ENCODE measurements at regions not wholly inside any gene's neighbourhood (a gene's known extent, or its start where the extent isn't known, plus 50 kb on each side); places are given as distances from the start of the nearest gene placed in this dataset.
"Not testable (repeated sequence)": the region's sequence is repeated elsewhere in the genome, so short reads cannot be mapped to it uniquely, and the experiment has no call there.

DNA sequence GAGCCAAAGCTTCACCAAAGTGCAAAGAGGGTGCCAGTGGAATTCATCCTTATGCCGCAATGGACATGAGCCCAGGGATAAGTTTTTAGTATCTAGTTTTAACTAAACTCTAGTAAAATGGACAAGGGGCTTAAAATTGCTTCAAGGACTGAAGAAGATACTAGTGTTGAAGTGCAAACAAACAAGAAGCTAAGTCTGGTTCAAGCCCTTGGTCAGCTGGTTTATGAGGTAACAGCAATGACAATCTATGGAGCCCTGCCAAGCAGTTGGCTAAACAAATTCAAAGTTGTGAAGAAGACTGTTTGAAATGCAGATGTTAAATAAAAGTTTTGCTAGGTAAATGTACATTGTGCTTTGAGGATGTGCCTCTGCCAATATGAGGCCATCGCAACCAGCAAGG lies 209.4 kb downstream of the KTN1 start:
- Histone ChIP-seq H3K4me1 (peaks cover 0 to 4% (median 0%) of the 10 kb centered on the region in 4 donors), H3K9me3 (no peaks in the 10 kb centered on the region), H3K27me3 (no peaks in the 10 kb centered on the region), H3K36me3 (no peaks in the 10 kb centered on the region), H3K27ac (replicated peaks in 1 of 4) (no peak overlapping the region), H3K4me3 (no peak overlapping the region)
- intact Hi-C loops (cut with DNase I): no loop called here
- TF ChIP-seq POLR2A (IDR thresholded peaks at IDR 0.05; ENCODE audit: low read depth): no peak
- TF ChIP-seq, protein P1, sequence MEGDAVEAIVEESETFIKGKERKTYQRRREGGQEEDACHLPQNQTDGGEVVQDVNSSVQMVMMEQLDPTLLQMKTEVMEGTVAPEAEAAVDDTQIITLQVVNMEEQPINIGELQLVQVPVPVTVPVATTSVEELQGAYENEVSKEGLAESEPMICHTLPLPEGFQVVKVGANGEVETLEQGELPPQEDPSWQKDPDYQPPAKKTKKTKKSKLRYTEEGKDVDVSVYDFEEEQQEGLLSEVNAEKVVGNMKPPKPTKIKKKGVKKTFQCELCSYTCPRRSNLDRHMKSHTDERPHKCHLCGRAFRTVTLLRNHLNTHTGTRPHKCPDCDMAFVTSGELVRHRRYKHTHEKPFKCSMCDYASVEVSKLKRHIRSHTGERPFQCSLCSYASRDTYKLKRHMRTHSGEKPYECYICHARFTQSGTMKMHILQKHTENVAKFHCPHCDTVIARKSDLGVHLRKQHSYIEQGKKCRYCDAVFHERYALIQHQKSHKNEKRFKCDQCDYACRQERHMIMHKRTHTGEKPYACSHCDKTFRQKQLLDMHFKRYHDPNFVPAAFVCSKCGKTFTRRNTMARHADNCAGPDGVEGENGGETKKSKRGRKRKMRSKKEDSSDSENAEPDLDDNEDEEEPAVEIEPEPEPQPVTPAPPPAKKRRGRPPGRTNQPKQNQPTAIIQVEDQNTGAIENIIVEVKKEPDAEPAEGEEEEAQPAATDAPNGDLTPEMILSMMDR (IDR thresholded peaks at IDR 0.05): no peak
- no peak for DNase-seq (ENCODE audit: extremely low spot score)
- 98% methylated on average over 2 of the region's 2 CpGs for WGBS

GRCh38 chr14:55794655-55795595 lies 214.9 kb downstream of the KTN1 start:
- peaks cover 0 to 4% (median 0%) of the 10 kb centered on the region in 4 donors for H3K4me1 ChIP-seq
- TF ChIP-seq EP300 (IDR thresholded peaks at IDR 0.05): no peak
- no peak for TF ChIP-seq POLR2AphosphoS5 (IDR thresholded peaks at IDR 0.05)
- no peak for TF ChIP-seq POLR2A (IDR thresholded peaks at IDR 0.05; ENCODE audit: low read depth)
- TF ChIP-seq, protein P1 (IDR thresholded peaks at IDR 0.05): no peak
- 81% methylated on average over 6 of the region's 6 CpGs for WGBS

DNA sequence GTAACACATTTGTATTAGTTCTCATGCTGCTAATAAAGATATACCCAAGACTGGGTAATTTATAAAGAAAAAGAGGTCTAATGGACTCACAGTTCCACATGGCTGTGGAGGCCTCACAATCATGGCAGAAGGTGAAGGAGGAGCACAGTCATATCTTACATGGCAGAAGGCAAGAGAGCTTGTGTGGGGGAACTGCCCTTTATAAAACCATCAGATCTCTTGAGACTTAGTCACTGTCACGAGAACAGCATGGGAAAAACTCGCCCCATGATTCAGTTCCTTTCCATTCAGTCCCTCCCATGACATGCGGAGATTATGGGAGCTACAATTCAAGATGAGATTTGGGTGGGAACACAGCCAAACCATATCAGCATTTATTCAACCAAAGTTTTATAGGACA lies 216.5 kb downstream of the KTN1 start:
- H3K4me3 ChIP-seq; intact Hi-C loops (cut with DNase I); H3K36me3 ChIP-seq; H3K9me3 ChIP-seq; H3K4me1 ChIP-seq; H3K27me3 ChIP-seq; H3K27ac ChIP-seq (replicated peaks in 1 of 4); DNase-seq (ENCODE audit: extremely low spot score): not testable (repeated sequence)
- WGBS: 89% methylated on average over 3 of the region's 3 CpGs

More at GRCh38 chr14:55794655-55795595, 214.9 kb downstream of the KTN1 start:
- H3K4me3 ChIP-seq: no peak overlapping the region
- no peaks in the 10 kb centered on the region for H3K27me3 ChIP-seq
- intact Hi-C loops (cut with DNase I): no loop called here
- no peak for DNase-seq (ENCODE audit: extremely low spot score)
- no peak overlapping the region for H3K27ac ChIP-seq (replicated peaks in 1 of 4)
- H3K36me3 ChIP-seq: no peaks in the 10 kb centered on the region
- H3K9me3 ChIP-seq: no peaks in the 10 kb centered on the region

DNA sequence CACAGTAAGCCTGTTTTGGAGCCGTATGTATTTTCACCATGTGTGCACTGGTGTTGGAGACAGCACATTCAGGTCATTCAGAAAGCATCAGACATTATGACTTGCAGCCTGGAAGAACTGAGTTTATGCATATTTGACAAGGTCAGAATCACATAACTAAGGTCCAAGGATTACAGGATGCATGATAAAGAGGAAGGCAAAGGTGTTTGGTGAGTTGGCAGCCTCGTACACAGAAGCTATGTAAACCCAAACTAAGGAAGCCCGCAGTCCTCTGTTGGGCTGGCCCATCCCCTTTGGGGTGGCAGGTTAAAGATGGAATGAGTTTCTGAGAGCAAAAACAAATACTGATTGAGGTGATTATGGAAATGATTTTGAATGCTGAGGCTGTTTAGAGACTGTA lies 218.4 kb downstream of the KTN1 start:
- intact Hi-C loops (cut with DNase I): no loop called here
- no peak for DNase-seq (ENCODE audit: extremely low spot score)
- Histone ChIP-seq H3K4me1 (no peaks in the 10 kb centered on the region), H3K9me3 (no peaks in the 10 kb centered on the region), H3K36me3 (no peaks in the 10 kb centered on the region), H3K27ac (replicated peaks in 1 of 4) (no peak overlapping the region), H3K4me3 (no peak overlapping the region), H3K27me3 (no peaks in the 10 kb centered on the region)
- 71% methylated on average over 3 of the region's 3 CpGs for WGBS
- no peak for TF ChIP-seq EP300 (IDR thresholded peaks at IDR 0.05)
- TF ChIP-seq POLR2A (IDR thresholded peaks at IDR 0.05; ENCODE audit: low read depth): no peak
- TF ChIP-seq, protein P1 (IDR thresholded peaks at IDR 0.05): no peak
- TF ChIP-seq POLR2AphosphoS5 (IDR thresholded peaks at IDR 0.05): no peak

DNA sequence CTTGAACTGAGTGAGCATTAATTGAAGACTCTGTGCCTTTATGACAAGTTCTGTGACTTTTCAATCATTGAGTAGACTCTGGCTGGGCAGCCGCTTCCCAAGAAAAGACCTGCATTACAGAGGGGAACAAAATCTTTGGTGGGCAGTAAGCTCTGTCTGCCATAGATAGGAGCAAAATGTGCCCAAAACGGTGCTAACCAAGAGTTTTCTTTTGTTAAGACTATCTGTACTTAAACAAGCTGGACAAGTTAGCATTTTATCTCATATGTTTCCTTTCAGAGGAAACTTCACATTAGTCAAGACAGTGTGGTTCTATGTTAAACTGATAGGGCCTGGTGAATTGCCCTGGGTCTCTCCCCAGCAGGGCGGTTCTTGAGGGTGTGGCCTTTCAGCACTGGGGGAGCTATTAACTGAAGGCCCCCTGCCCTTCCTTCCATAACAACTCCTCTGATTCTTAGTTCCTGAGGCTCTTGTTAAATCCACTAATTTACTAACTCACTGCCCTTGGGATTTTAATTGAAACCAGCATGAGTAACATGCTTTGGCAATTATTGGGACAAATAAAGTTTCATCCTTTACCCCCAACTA lies 219.6 kb downstream of the KTN1 start:
- no peak for TF ChIP-seq EP300 (IDR thresholded peaks at IDR 0.05)
- TF ChIP-seq POLR2AphosphoS5 (IDR thresholded peaks at IDR 0.05): no peak
- TF ChIP-seq, protein P1 (IDR thresholded peaks at IDR 0.05): no peak
- no peak for TF ChIP-seq POLR2A (IDR thresholded peaks at IDR 0.05; ENCODE audit: low read depth)
- DNase-seq (ENCODE audit: extremely low spot score): no peak
- 69% methylated on average over 3 of the region's 3 CpGs for WGBS
- H3K9me3 ChIP-seq: no peaks in the 10 kb centered on the region
- H3K4me1 ChIP-seq: no peaks in the 10 kb centered on the region
- no peak overlapping the region for H3K4me3 ChIP-seq
- no peaks in the 10 kb centered on the region for H3K27me3 ChIP-seq
- H3K27ac ChIP-seq (replicated peaks in 1 of 4): no peak overlapping the region
- no peaks in the 10 kb centered on the region for H3K36me3 ChIP-seq
- intact Hi-C loops (cut with DNase I): no loop called here
